ENCODE measurements at regions not wholly inside any gene's neighbourhood (a gene's known extent, or its start where the extent isn't known, plus 50 kb on each side); places are given as distances from the start of the nearest gene placed in this dataset.

- no peak for TF ChIP-seq TSHZ1 (CRISPR knock-in tag; IDR thresholded peaks at IDR 0.05)
- TF ChIP-seq ZBTB7A (IDR thresholded peaks at IDR 0.05; ENCODE audit: borderline replicate concordance, control insufficient read depth, low read depth, low read length): no peak
- no peak for TF ChIP-seq ZBTB40 (IDR thresholded peaks at IDR 0.05)
- no peak for TF ChIP-seq ZBTB40 (CRISPR knock-in tag; IDR thresholded peaks at IDR 0.05)
- no peak for TF ChIP-seq TRIM24 (IDR thresholded peaks at IDR 0.05)
- TF ChIP-seq NCOR1 (IDR thresholded peaks at IDR 0.05): no peak
- TF ChIP-seq HIVEP1 (CRISPR knock-in tag; IDR thresholded peaks at IDR 0.05): no peak
Observed at GRCh38 chr11:104339380-104339831, 175.5 kb upstream of the PDGFD start (continued).

All from K562 (cell line).